Adrenal gland (tissue), 5 donors: ENCODE measurements at regions not wholly inside any gene's neighbourhood (a gene's known extent, or its start where the extent isn't known, plus 50 kb on each side); places are given as distances from the start of the nearest gene placed in this dataset.

Experiments used
- CTCF ChIP-seq, 6 experiments: fragments of 450-650 bp in 4 of 6; fragments of 200-600 bp in 2 of 6; sonication (generic) in 1 of 6; IDR thresholded peaks; 1 replicate in 5 of 6; 2 replicates in 1 of 6; pipeline versions ENCODE4 v1.5.1 to v1.8.0; 2016 to 2021; ENCODE audit warnings: antibody characterized with exemption in 6 of 6, mild to moderate bottlenecking in 2 of 6, moderate library complexity in 1 of 6
- POLR2A ChIP-seq, 2 donors: fragments of 450-650 bp; IDR thresholded peaks; one replicate each; pipeline ENCODE4 v1.6.1; 2017; ENCODE audit warnings: antibody characterized with exemption in 2 of 2, mild to moderate bottlenecking in 2 of 2, moderate library complexity in 1 of 2
- donor health status: DM: no; HTN: no; CAD: no.

DNA sequence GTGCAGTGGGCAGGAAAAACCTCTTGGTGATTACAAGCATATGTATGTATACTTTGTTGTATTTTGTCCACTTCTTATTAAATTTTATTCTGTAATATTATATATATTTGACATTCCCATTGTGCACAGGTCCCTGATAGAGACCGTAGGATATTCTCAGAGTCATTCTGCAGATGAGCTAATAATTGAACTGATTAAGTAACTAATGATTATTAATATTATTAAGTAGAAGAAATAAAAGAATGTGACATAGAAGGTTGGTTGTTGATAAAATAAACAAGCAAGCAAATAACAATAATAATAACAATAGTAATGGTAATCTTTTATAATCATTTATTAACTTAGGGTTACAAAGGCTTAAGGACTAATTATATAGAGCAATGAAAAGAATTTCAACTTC is 780.6 kb upstream of the ZWINT start:
- no peak for TF ChIP-seq CTCF (IDR thresholded peaks at IDR 0.05)
- no peak for TF ChIP-seq POLR2A (IDR thresholded peaks at IDR 0.05)
